GM18517 (cell line): ENCODE measurements at regions not wholly inside any gene's neighbourhood (a gene's known extent, or its start where the extent isn't known, plus 50 kb on each side); places are given as distances from the start of the nearest gene placed in this dataset.

ENCODE experiments used
- ATAC-seq: cut with Tn5 transposase; IDR thresholded peaks from one replicate; pipeline ENCODE4 v1.9.1; 2021; ENCODE audit warnings: mild to moderate bottlenecking, moderate library complexity; ENCODE audit not compliant: unreplicated experiment

DNA sequence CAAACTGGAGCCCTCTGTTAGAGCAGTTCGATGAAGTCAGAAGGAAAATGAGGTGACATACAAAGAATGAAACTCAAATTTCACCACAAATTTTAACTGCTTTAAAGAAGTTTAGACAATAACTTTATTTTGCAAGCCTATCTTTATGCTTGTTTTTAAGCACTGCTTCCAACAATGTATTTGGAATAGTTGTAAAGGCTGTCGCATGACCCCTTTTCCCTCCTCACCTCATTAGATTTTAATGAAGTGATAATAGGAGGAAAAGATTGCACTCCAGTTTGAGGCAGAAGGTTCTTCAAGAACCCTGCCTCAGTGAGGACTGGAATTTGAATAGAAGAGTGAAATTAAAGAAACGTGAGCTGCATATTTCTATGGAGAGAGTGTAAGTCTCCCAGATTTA, 386.1 kb upstream of the NR3C2 start:
- no peak for ATAC-seq

DNA sequence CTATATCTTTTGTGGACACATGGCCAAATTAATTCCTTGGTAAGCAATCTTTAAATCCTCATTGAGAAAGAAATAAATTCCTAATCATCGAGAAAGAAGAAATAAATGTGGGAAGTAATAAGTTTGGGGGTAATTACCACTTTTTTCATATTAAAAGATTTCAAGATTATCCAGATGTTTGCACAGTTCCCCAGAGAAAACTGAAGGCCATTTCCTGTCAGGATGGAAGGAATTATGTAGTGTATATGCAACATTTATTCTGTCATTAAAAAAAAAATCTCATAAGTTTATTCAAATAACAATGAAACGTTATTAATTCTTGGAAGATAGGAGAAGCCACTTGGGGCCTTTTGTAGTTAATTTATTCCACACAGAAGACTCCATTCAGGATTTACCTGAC, 385.6 kb upstream of the NR3C2 start:
- no peak for ATAC-seq

DNA sequence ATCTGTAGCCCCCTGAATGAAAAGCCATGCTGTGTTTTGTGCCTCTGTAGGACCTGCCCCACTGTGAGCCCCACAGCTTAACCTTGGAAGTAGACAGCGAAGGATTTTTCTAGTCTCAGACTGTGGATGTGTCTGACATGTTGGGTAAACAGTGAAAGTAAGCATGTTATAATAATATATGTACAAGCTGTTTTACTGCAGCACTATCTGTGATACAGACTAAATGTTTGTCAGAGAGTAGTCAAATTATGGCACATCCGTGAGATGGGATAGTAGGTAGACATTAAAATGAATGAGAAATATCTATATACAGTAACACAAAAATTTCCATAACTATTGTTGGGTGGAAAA, 381.2 kb upstream of the NR3C2 start:
- ATAC-seq = no peak

DNA sequence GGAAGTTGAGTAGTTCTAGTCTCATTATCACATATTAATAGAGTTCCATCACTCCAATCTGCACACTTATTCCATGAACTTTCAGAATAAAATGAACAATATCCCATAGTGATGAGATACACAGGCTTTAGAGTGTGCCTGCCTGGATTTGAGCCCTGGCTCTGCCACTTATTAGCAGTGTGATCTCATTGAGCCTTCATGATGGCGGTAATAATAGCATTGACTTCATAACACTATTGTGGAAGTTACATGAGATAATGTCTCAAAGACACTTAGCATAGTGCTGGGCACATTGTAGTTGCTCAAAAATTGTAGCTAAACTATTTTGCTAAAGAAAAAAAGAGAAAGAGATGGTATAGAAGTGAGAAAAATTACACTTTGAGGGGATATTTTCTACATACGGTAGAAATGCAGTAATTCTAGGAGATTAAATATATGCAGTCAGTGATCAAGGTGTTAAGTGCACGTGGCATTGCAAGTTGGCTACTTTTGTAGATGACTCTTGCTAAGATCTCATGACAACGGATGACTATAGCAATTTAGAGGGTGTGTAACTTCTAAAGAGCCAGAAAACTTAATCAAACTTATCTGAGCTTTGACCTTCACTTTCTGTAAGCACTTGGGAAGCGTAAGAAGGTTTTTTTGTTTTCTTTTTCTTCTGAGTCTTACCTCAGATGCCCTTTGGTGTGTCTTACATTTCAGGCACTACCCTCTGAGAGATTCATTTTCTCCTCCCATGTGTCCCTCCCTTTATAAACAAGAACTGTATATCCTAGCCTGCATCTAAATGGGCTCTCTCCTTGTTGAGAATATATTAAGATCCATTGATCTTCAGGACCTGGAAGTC, 380.6 kb upstream of the NR3C2 start:
- no peak for ATAC-seq

DNA sequence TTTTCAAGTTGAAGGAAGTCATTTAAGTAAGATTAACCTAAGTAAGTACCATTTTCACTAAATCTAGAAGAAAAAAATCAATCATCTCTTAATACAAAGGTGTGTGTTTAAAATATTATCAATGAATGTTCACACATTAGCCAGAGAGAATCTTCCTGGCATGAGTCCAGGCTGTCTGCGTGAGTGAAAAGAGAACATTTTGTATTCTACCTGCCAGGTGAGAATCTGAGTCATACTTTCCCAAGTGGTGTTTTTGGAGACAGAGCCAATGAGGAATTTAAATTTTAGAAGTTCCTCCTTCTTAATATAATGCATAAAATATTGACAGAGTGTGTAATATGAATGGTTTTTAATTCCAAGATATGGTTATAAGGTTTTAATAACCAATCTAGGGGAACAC, 371.8 kb upstream of the NR3C2 start:
- ATAC-seq = no peak

DNA sequence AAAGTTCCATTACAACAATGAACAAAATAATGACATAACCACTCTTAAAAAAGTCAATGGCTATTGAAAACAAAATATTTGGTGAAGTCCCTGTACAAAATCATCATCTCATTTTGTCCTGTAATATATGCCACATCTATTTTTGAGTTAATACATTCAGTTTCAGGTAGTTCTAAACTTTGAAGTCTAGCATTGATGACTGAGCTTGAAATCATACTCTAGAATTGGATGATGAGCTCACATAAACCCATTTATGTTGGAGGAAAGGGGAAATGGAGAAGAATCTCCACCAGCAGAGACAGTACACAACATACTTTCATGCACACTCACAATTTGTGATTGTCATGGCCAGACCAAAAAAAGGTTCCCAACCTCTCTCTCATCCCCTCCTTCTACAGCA, 371.1 kb upstream of the NR3C2 start:
- no peak for ATAC-seq

DNA sequence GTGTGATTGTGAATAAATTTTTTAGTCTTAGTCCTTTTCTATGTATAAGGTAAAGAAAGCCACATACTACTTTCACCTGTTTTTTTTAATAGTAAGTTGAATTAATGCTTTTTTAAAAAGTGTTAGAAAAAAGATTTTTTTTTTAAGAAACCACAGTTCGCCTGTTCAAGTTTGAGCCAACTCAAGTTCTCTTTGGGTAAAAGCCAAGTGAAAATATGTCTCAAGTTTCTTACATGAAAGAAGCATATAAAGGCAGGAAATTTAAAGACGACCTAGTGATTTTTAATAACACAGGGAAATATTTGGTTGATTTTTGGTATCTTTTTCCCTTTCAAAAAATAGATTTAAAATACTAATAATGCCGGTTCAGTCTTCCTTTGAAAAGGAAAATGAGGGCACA, 369.9 kb upstream of the NR3C2 start:
- no peak for ATAC-seq

DNA sequence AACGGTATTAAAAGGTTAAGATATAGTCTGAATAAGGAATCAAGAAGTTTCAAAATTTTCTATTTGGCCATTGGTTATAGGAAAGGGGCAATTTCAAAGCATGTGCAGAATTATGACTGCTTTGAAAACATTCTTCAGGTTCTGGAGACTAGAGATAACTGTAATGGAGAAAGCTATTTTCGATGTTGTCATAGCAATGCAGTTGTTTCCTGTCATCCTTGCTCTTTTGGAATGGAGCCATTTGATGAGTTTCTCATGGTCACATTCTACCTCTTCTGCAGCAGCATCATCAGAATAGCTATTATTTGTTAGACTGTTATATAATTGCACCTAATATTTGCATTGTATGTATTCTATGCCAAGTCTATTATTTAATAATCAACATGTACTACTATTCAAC, 368.2 kb upstream of the NR3C2 start:
- no peak for ATAC-seq

DNA sequence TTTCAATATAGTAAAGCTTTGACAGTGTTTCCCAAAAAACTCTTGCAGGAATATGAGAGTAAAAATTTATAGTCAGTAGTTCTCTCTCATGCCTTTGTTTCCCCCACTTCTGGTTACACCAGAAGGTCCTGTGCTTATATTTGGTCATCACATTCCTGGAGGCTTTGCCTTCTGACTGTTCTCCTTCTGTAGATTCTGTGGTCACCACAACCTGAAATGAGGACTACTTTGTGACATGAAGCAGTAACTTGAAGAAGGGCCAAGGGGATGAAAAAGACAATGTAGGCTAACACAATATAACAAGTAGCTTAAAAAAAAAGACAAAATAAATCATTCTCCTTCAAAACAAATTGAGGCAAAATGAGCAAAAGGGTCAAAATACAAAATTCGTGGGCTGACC, 366.2 kb upstream of the NR3C2 start:
- ATAC-seq = no peak

DNA sequence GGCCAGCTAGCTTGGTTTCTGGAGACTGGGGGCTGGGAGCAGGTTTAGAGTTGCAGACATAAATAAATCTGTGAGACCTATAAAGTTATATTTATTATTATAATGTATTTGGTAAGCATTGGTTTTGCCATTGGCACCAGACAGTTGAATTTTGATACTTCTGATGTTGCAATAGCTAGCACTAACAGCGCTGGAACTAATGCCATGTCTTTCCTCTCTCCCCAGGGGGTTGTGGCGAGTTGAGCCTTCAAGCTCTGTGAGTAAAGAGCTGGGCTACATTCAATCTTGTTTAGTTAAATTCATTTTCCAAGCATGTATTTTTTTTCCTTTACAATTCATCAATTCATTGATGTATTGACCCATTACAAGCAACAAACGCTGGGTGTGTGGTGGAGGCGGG, 358.7 kb upstream of the NR3C2 start:
- no peak for ATAC-seq

DNA sequence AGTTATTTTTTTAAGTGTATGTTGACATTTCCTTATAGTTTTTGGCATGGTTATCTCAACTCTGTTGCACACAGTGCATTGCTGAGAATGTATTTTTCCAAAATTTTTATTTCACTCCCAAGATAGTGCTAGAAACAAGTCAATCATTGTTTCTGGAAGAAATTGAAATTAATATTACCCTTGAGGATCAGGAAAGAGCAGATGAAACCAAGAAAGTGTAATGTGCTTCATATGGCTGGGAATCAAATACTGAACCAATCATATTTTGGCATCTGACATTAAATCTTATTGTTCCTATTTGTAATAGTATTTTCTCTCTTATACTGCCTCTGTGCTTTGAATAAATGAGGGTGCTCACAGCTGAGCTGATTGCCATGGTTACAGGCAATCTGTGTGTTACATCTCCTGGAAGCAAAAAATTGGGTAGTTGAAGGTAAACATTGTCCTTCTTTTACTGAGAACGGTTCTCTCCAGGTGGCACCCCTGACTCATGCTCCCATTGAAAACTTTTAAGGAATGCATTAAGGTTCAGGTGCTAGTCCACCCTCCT, 358.2 kb upstream of the NR3C2 start:
- ATAC-seq = no peak

DNA sequence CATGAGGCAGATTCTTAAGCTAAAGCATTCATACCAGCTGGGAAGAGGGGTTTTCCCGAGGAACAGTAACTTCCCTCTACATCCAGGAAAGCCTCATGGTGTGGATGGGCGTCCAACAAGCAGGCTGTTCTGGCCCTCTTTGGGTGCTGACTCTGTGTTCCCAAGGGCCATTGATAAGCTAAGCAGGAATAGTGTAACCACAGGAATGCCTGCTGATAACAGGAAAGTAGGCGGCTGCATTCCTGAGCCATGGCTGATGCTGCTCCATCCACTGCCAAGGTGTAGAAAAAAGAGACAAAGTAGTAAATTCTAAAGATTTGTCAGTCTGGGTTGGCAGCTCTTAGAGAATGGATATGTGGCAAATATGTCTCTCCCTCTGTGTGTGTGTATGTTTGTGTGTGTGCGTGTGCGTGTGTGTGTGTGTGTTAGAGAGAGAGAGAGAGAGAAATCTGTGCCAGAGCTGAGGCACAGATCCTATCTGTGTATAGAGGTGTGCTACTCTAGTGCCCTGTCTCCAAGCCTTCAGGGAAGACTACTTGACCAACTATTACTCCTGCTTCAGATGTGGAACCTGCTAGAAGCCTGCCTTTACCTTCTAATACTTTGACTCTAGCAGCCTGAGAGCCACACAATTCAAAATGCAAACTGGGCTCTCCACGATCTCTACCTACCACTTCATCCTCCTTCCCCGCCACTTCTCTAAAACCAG, 353.1 kb upstream of the NR3C2 start:
- no peak for ATAC-seq

DNA sequence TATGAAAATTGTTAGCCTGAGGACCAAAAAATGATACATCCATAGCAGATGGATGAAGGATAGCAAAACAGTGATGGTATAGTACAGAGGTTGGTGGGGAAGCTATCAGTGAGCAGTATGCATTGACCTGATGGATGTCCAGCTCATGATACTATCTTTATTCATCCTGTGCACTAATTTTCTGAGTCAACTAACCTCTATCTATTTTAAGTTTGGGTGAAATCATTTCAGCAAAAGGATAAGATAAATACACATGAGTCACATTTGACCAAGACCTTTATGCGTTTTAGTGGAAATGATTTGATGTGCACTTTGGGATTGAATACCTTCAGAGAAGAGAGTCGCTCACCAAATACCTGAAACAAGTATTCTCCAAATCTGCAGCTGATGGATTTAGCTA, 351.0 kb upstream of the NR3C2 start:
- ATAC-seq = no peak

DNA sequence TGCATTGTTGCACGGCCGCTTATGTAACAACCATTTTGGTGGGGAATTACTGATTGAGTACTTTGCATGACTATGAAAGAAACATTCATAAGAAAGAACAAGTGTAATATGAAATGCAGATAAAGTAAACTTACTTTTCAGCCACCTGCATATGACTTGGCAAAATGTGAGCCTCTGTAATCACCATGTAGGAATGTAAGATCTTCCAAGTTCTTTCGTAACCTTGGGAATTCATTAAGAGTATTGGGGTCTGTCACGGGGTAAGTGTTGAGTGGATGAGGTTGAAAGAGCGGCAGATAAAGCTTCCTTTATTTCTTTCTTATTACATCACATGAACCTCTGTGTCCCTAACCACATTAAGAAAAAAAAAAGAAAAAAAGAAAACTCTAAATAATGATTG, 348.5 kb upstream of the NR3C2 start:
- no peak for ATAC-seq

DNA sequence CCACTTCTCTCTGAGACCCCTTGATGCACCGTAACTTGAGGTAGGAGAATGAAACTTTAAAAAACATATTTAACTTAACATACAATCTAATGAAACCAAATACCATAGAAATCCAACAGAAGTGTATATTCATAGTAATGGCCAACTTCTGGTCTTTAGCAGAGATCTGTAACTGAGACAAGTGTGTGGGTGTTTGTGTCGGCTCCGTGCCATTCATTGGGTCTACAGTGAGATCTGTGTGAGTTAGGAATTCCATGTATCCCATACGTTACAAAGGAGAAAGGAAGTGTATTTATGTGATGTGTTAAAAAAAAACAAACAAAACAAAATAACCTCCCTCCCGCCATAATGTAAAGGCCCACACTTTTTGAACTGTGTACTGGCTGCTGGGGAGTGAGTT, 348.0 kb upstream of the NR3C2 start:
- ATAC-seq = no peak

DNA sequence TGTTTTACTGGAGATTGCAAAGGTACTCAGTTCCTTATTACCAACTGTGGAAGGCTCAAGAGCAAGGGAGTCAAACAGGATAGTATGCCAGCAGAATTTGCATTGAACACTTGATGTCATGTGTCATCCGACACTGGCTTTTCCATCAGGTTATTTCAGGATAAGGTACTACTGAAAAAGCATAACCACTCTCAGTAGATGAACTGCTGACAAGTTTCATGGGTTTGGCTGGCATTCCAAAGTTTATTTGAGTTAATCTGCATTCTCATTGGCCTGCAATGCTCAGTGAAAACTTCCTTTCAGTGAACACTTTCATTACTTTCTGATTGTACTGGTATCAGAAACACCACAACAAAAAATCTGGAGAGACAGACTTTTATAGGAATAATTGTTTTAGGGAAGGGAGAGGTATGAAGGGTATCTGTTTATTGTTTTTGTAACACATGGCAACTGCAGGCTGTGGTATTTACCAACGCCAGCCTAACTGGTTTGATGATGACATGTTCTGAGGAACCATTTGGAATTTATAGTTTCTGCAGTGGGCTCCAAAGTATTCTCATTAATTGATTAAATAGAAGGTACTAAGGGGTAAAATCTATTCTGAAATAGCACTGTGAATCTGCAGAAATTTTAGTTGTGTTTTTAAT, 345.7 kb upstream of the NR3C2 start:
- no peak for ATAC-seq

DNA sequence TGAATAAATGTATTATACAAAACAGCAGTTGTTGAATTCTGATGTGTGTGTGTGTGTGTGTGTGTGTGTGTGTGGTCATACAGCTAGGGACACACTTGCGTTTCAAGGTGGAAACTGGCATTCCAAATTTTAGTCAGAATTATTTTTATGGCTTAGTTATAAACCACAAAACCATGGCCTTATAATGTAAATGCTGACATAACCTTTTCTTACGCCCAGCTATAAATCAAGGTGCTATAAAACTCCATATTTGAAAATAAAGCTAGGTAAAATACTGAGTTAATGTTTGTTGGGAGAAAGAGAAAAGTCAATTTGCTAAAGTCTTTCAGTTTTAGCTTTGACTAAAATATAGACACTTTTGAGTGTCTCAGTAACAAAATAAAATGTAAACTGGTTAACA, 345.1 kb upstream of the NR3C2 start:
- no peak for ATAC-seq

DNA sequence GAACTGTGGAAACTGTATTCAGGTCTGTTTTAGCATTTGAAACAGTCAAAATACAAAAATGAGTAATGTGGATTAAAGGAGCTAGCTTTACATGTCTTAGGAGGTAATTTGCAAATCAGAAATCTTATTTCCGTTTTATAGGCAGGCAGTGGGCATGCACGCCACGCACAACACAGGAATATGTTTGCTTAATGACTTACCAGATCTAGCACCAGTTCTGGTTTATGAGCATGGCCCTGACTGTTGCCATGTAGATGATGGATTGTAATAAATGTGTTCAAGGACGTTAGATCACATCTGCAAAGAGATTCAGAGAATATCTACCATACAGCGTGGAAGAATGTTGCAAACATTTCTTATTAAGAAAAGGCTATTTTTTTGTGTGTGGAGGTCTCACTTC, 344.5 kb upstream of the NR3C2 start:
- ATAC-seq = no peak

DNA sequence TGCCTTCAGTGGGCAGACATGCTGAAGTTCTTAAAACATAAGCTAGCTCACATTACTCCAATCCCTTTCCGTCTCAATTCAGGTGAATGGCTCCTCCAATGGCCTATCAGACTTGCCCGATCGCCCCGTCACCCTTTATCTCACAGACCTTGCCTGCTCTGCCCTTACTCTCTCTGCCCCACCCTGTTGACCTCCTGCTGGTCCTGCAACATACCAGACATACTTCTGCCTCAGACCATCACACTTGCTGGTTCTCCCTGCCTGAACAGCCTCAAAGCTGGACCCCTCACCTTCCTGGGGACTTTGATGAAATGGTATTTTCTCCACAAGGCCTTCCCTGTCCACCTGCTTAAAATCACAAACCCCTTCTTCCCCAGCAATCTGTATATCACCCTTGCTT, 340.1 kb upstream of the NR3C2 start:
- no peak for ATAC-seq

DNA sequence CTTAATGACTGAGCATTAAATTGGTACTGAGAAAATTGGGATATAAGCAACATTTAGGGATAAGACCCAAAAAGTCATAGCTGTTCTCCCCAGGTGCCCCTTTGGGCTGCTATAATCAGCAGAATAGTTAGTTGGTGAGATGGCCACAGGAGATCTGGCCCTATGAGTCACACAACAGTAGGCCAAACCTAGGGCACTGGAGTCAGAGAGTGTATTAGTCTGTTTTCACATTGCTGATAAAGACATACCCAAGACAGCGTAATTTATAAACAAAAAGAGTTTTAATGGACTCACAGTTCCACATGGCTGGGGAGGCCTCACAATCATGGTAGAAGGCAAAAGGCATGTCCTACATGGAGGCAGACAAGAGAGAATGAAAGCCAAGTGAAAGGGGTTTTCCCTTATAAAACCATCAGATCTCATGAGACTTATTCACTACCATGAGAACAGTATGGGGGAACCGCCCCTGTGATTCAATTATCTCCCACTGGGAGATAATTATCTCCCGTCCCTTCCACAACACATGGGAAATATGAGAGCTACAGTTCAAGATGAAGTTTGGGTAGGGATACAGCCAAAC, 338.3 kb upstream of the NR3C2 start:
- no peak for ATAC-seq

DNA sequence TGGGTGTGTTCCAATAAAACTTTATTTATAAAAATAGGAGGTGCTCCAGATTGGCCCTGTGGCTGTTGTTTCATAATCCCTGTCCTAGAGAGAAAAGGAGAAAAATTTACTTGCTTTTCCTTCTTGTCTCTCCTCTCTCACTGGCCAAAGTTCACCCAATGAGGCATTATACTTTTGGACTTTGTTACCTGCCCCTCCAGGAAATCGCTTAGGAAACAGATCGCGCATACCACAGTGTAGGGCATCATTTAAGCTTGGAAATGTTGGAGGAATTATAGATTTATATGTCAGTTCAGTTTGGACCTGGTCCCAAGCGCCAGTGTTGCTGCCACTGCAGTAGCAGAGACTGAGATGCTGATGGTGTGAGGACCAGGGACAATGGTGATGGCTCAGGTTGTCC, 337.6 kb upstream of the NR3C2 start:
- no peak for ATAC-seq
